Hepatocyte (in vitro differentiated cells): ENCODE measurements at regions not wholly inside any gene's neighbourhood (a gene's known extent, or its start where the extent isn't known, plus 50 kb on each side); places are given as distances from the start of the nearest gene placed in this dataset.

Experiments used
- EZH2phosphoT487 ChIP-seq: fragments of 200-600 bp; sonication (generic); IDR thresholded peaks from one replicate; pipeline ENCODE4 v1.6.1; 2018; ENCODE audit warnings: antibody characterized with exemption, mild to moderate bottlenecking, low read depth, moderate library complexity; ENCODE audit not compliant: unreplicated experiment, severe bottlenecking
- TF ChIP-seq, protein P1 (sequence below): fragments of 200-600 bp; sonication (generic); IDR thresholded peaks from 2 replicates; pipeline ENCODE4 v1.5.1; 2016; ENCODE audit warnings: antibody characterized with exemption, mild to moderate bottlenecking; ENCODE audit not compliant: poor library complexity

DNA sequence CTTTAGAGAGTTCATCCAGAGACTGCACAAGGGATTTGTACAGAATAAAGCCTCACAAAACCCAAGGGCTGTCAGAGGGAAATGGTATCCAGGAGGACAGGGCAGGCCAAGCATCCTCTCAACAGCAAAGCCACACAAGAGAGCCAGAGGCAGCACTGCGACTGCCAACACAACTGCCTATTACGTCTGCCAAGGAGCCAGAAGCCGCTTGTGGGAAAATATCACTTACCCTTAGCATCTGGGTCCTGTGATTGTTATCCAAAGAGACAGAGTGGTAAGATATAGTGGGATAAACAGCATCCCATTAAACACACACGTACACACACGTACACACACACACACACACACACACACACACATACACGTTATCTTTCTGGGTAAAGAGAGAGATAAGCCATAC lies 618.3 kb upstream of the AGTR1 start:
- no peak for TF ChIP-seq EZH2phosphoT487
- TF ChIP-seq, protein P1, sequence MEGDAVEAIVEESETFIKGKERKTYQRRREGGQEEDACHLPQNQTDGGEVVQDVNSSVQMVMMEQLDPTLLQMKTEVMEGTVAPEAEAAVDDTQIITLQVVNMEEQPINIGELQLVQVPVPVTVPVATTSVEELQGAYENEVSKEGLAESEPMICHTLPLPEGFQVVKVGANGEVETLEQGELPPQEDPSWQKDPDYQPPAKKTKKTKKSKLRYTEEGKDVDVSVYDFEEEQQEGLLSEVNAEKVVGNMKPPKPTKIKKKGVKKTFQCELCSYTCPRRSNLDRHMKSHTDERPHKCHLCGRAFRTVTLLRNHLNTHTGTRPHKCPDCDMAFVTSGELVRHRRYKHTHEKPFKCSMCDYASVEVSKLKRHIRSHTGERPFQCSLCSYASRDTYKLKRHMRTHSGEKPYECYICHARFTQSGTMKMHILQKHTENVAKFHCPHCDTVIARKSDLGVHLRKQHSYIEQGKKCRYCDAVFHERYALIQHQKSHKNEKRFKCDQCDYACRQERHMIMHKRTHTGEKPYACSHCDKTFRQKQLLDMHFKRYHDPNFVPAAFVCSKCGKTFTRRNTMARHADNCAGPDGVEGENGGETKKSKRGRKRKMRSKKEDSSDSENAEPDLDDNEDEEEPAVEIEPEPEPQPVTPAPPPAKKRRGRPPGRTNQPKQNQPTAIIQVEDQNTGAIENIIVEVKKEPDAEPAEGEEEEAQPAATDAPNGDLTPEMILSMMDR = no peak
